SK-N-SH (cell line): ENCODE measurements at regions not wholly inside any gene's neighbourhood (a gene's known extent, or its start where the extent isn't known, plus 50 kb on each side); places are given as distances from the start of the nearest gene placed in this dataset.

Experiments
- CTCF ChIP-seq: fragments of 200-600 bp; sonication (generic); IDR thresholded peaks from 2 replicates; pipeline ENCODE4 v1.6.1; 2017; ENCODE audit warnings: antibody characterized with exemption, mild to moderate bottlenecking, moderate library complexity
- EP300 ChIP-seq, 2 experiments: IDR thresholded peaks; 2 replicates each; pipeline versions ENCODE4 v1.4.0 to v1.6.1; 2012; ENCODE audit warnings: borderline replicate concordance in 1 of 2, low read depth in 1 of 2, low read length in 1 of 2
- EZH2phosphoT487 ChIP-seq: fragments of 200-600 bp; sonication (generic); IDR thresholded peaks from 2 replicates; pipeline ENCODE4 v1.6.1; 2017; ENCODE audit warnings: low read depth, mixed run types, mild to moderate bottlenecking, antibody characterized with exemption, moderate library complexity, borderline replicate concordance
- PBX3 ChIP-seq: IDR thresholded peaks from 2 replicates; pipeline ENCODE4; 2012
- RCOR1 ChIP-seq: fragments of 150-350 bp; IDR thresholded peaks from 2 replicates; pipeline ENCODE4 v1.6.1; 2017; ENCODE audit warnings: antibody characterized with exemption, low read length
- SIN3A ChIP-seq: IDR thresholded peaks from 2 replicates; pipeline ENCODE4 v1.6.1; 2012; ENCODE audit warnings: low read depth, mild to moderate bottlenecking, low read length, moderate library complexity, borderline replicate concordance
- TEAD4 ChIP-seq: IDR thresholded peaks from 2 replicates; pipeline ENCODE4 v1.4.0; 2012; ENCODE audit warnings: mild to moderate bottlenecking, borderline replicate concordance; ENCODE audit not compliant: insufficient read depth
- TF ChIP-seq, protein P1 (sequence below): IDR thresholded peaks from 2 replicates; pipeline ENCODE4 v1.4.0; 2012; ENCODE audit warnings: low read depth, borderline replicate concordance

- TF ChIP-seq RCOR1: no peak
- TF ChIP-seq EZH2phosphoT487: no peak
- TF ChIP-seq, protein P1, sequence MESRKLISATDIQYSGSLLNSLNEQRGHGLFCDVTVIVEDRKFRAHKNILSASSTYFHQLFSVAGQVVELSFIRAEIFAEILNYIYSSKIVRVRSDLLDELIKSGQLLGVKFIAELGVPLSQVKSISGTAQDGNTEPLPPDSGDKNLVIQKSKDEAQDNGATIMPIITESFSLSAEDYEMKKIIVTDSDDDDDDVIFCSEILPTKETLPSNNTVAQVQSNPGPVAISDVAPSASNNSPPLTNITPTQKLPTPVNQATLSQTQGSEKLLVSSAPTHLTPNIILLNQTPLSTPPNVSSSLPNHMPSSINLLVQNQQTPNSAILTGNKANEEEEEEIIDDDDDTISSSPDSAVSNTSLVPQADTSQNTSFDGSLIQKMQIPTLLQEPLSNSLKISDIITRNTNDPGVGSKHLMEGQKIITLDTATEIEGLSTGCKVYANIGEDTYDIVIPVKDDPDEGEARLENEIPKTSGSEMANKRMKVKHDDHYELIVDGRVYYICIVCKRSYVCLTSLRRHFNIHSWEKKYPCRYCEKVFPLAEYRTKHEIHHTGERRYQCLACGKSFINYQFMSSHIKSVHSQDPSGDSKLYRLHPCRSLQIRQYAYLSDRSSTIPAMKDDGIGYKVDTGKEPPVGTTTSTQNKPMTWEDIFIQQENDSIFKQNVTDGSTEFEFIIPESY: no peak
- no peak for TF ChIP-seq PBX3
- no peak for TF ChIP-seq SIN3A
- TF ChIP-seq CTCF: no peak
- TF ChIP-seq EP300 (IDR thresholded peaks at IDR 0.05; ENCODE audit: borderline replicate concordance in 1 of 2, low read depth in 1 of 2, low read length in 1 of 2): no peak
- no peak for TF ChIP-seq TEAD4
These were observed 822.5 kb upstream of the SLITRK5 start for GRCh38 chr13:86848716-86849115.
